Natural killer cell (primary cell): ENCODE measurements at regions not wholly inside any gene's neighbourhood (a gene's known extent, or its start where the extent isn't known, plus 50 kb on each side); places are given as distances from the start of the nearest gene placed in this dataset.

Experiments
- ATAC-seq, 3 donors: fragments of 150-1000 bp in 2 of 3; fragments of 200-7000 bp in 1 of 3; cut with Tn5 transposase; 1 replicate in 1 of 3; 2 replicates in 2 of 3; pipeline ENCODE4 v1.10.0; 2021; ENCODE audit warnings: mild to moderate bottlenecking in 2 of 3, moderate library complexity in 2 of 3
- DNase-seq, 2 donors: peaks; one replicate each; pipeline versions ENCODE4 v3.0.0 to v3.0.0-alpha.2; 2013 to 2021; ENCODE audit warnings: mixed read lengths in 1 of 2
- H3K27ac ChIP-seq: one replicate; pipeline ENCODE4 v1.5.1; 2013; ENCODE audit warnings: mild to moderate bottlenecking, low read length
- H3K27me3 ChIP-seq: one replicate; pipeline ENCODE4 v1.6.1; 2013; ENCODE audit warnings: low read length; ENCODE audit not compliant: control insufficient read depth, insufficient read depth
- H3K36me3 ChIP-seq: one replicate; pipeline ENCODE4 v1.6.1; 2013; ENCODE audit warnings: low read length; ENCODE audit not compliant: control insufficient read depth, insufficient read depth
- H3K4me1 ChIP-seq: one replicate; pipeline ENCODE4 v1.6.1; 2013; ENCODE audit warnings: low read length; ENCODE audit not compliant: control insufficient read depth, insufficient read depth
- H3K4me3 ChIP-seq: one replicate; pipeline ENCODE4 v1.5.1; 2013; ENCODE audit warnings: low read length
- H3K9me3 ChIP-seq: one replicate; pipeline ENCODE4 v1.6.1; 2013; ENCODE audit warnings: low read length; ENCODE audit not compliant: control insufficient read depth, insufficient read depth
- H3K27ac Mint-ChIP-seq, 2 donors: one replicate each; pipeline ENCODE4 v1.8.0; 2022; ENCODE audit warnings: mild to moderate bottlenecking in 2 of 2, mixed read lengths in 2 of 2, moderate library complexity in 1 of 2
- H3K27me3 Mint-ChIP-seq, 2 donors: one replicate each; pipeline ENCODE4 v1.8.0; 2022; ENCODE audit warnings: low read depth in 2 of 2, mixed read lengths in 2 of 2
- H3K36me3 Mint-ChIP-seq: one replicate; pipeline ENCODE4 v1.8.0; 2022; ENCODE audit warnings: mixed read lengths
- H3K4me1 Mint-ChIP-seq, 2 donors: one replicate each; pipeline ENCODE4 v1.8.0; 2022; ENCODE audit warnings: mixed read lengths in 2 of 2
- H3K4me3 Mint-ChIP-seq: one replicate; pipeline ENCODE4 v1.8.0; 2022; ENCODE audit warnings: mild to moderate bottlenecking, moderate library complexity, mixed read lengths
- H3K9me3 Mint-ChIP-seq, 2 donors: one replicate each; pipeline ENCODE4 v1.8.0; 2022; ENCODE audit warnings: mixed read lengths in 2 of 2
- WGBS: methylation state at CpG from one replicate; pipeline ENCODE4 v1.1.7; 2013; ENCODE audit warnings: missing lambda C conversion rate; ENCODE audit not compliant: insufficient coverage; 5-methylcytosine and 5-hydroxymethylcytosine counted together
- intact Hi-C: fragments of 100-400 bp; cut with micrococcal nuclease; formaldehyde crosslinking; loops from one replicate; pipeline ENCODE4 v1.14.2; 2022
- TF ChIP-seq, protein P1 (sequence below): fragments of 200-600 bp; IDR thresholded peaks from one replicate; pipeline ENCODE4 v1.8.0; 2022; ENCODE audit warnings: antibody characterized with exemption

DNA sequence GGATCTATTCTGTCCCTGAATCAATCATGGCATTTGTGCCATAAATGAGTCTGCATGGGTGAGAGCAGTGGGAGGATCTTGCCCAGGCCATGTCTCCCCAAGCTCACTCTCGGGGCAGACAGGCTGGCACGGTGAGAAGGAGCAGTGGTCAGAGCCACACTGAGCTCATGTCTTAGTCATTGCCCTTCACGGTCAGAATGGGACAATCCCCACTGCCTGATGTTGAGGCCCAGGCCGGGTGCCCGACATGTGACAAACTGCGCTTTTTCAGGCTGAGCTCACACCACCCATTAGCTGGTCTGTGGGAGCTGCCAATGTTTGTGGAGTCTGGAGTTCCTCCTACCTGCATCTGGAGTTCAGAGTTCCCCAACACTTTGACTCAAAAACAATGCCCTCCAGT lies 481.9 kb downstream of the COG6 start:
- no peaks in the 10 kb centered on the region for H3K27me3 ChIP-seq
- Mint-ChIP-seq H3K27ac (no peak overlapping the region), H3K36me3 (no peaks in the 10 kb centered on the region), H3K4me1 (no peaks in the 10 kb centered on the region), H3K27me3 (peaks cover 8 to 10% of the 10 kb centered on the region in 2 donors), H3K9me3 (no peaks in the 10 kb centered on the region), H3K4me3 (no peak overlapping the region)
- DNase-seq, result no peak
- no peak overlapping the region for H3K27ac ChIP-seq
- no peaks in the 10 kb centered on the region for H3K36me3 ChIP-seq
- H3K4me3 ChIP-seq, result no peak overlapping the region
- intact Hi-C loops, result no loop called here
- no peak for ATAC-seq
- TF ChIP-seq, protein P1, sequence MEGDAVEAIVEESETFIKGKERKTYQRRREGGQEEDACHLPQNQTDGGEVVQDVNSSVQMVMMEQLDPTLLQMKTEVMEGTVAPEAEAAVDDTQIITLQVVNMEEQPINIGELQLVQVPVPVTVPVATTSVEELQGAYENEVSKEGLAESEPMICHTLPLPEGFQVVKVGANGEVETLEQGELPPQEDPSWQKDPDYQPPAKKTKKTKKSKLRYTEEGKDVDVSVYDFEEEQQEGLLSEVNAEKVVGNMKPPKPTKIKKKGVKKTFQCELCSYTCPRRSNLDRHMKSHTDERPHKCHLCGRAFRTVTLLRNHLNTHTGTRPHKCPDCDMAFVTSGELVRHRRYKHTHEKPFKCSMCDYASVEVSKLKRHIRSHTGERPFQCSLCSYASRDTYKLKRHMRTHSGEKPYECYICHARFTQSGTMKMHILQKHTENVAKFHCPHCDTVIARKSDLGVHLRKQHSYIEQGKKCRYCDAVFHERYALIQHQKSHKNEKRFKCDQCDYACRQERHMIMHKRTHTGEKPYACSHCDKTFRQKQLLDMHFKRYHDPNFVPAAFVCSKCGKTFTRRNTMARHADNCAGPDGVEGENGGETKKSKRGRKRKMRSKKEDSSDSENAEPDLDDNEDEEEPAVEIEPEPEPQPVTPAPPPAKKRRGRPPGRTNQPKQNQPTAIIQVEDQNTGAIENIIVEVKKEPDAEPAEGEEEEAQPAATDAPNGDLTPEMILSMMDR, result no peak
- H3K4me1 ChIP-seq, result no peaks in the 10 kb centered on the region
- H3K9me3 ChIP-seq, result no peaks in the 10 kb centered on the region
- WGBS, result 94% methylated on average over 6 of the region's 6 CpGs

DNA sequence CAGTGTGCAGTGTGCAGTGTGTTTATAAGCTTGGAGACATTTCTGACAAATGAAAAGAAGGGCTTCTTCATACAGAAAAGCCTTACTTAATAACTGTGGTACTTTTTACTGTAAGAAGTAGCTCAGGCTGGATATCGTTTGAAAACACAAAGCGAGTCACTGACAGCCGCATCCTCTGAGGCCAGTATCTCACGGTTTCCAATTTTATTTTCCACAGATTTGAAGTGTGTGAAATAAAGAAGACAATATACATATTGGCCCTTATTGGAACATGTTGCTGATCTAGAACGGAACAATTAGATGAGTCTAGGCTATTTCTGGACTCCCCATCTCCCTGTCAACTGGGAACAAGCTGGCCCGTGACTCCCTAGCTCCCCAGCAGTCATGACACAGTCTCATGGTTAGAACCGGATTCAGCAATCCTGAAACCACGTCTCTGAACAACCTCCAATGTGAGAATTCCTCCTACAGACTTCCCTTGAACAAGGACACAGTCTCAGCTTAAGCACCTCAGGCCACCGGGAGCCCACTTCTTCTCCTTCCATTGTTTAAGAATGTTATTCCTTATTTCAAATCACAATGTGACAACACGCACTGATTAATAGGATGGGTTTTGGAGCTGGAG lies 484.5 kb downstream of the COG6 start:
- Histone ChIP-seq H3K27ac (no peak overlapping the region), H3K9me3 (no peaks in the 10 kb centered on the region), H3K36me3 (no peaks in the 10 kb centered on the region), H3K4me1 (no peaks in the 10 kb centered on the region), H3K4me3 (no peak overlapping the region), H3K27me3 (no peaks in the 10 kb centered on the region)
- DNase-seq, result no peak
- TF ChIP-seq, protein P1, result no peak
- peaks cover 13 to 24% of the 10 kb centered on the region in 2 donors for H3K27me3 Mint-ChIP-seq
- ATAC-seq, result no peak
- H3K9me3 Mint-ChIP-seq, result no peaks in the 10 kb centered on the region
- H3K4me1 Mint-ChIP-seq, result no peaks in the 10 kb centered on the region
- no peaks in the 10 kb centered on the region for H3K36me3 Mint-ChIP-seq
- 67% methylated on average over 9 of the region's 10 CpGs for WGBS
- intact Hi-C loops, result no loop called here
- no peak overlapping the region for H3K27ac Mint-ChIP-seq
- H3K4me3 Mint-ChIP-seq, result no peak overlapping the region

DNA sequence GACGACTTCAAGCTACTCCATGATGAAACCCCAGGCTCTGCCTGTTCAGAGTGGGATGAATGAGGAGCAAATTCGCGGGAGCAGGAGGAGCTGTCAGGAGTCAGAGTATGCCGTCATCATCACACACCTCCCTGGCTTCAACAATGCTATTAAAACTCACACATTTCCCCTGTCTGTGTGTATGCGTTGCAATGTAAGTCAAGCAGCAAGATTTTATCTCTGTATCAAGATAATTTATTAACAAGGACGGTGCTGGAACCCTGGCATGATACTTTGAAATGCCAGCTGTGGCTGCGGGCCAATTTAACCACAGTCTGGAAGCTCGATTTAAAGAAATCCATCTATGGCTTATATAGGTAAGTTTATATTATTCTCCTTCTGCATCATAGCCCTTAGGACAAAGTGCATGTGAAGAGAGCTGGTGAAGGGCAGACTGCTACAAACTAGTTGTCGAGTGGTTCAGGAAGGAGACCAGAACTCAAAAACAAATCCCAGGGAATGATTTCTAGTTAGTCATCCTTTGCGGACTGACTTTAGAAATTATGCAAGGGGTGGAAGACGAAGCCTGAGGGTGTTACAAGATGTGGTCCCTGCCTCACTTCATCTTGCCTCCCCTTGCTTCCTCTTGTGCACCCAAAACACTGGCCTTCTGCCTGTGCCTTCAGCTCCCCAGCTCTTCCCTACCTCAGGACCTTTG lies 486.5 kb downstream of the COG6 start:
- H3K4me1 Mint-ChIP-seq, result peaks cover 0 to 7% of the 10 kb centered on the region in 2 donors
- WGBS, result 64% methylated on average over 11 of the region's 11 CpGs
- no peaks in the 10 kb centered on the region for H3K9me3 Mint-ChIP-seq
- H3K4me3 Mint-ChIP-seq, result no peak overlapping the region
- no peaks in the 10 kb centered on the region for H3K36me3 ChIP-seq
- H3K36me3 Mint-ChIP-seq, result no peaks in the 10 kb centered on the region
- H3K9me3 ChIP-seq, result no peaks in the 10 kb centered on the region
- H3K27me3 ChIP-seq, result no peaks in the 10 kb centered on the region
- DNase-seq (no peak), ATAC-seq (no peak)
- H3K4me1 ChIP-seq, result no peaks in the 10 kb centered on the region
- H3K27ac Mint-ChIP-seq, result no peak overlapping the region
- TF ChIP-seq, protein P1, result no peak
- intact Hi-C loops, result no loop called here
- H3K27me3 Mint-ChIP-seq, result peaks cover 15 to 24% of the 10 kb centered on the region in 2 donors
- no peak overlapping the region for H3K4me3 ChIP-seq
- H3K27ac ChIP-seq, result no peak overlapping the region
